ENCODE measurements at regions not wholly inside any gene's neighbourhood (a gene's known extent, or its start where the extent isn't known, plus 50 kb on each side); places are given as distances from the start of the nearest gene placed in this dataset.

DNA sequence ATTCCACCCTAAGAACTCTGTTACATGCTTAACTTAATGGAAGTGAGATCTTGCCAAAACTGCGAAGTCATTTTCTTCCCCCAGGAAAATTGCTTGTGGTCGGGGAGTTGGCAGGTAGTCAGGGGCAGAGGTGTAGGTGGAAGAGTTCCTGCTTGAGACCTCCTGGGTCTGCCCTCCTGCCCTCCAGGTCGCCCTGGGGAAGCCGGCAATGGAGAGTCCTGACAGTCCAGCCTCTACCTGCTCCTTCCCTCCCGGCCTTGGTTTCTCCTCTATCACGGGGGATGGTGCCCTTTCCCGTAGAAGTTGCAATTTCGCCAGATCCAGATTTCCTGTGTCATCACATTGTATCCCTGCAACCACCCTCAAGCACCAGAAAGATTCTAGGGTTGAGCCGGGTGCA is 463.8 kb downstream of the MATN1 start:
- DNase-seq = no peak

DNA sequence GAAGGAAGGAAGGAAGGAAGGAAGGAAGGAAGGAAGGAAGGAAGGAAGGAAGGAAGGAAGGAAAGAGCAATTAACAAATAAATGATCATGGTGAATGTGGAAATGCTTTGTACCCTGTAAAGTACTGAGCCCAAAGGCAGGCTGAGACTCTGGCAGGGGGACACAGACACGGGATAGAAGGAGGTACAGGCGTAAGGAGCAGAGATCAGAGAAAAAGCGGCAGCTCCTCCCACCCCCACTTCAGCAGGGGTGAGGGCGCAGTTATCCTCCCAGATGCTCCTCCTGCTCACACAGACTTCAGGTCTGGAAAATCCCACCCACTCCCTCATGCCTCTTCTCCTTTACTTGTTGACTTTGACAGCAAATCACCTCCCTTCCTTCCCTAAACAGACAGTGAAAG is 464.5 kb downstream of the MATN1 start:
- DNase-seq = no peak

DNA sequence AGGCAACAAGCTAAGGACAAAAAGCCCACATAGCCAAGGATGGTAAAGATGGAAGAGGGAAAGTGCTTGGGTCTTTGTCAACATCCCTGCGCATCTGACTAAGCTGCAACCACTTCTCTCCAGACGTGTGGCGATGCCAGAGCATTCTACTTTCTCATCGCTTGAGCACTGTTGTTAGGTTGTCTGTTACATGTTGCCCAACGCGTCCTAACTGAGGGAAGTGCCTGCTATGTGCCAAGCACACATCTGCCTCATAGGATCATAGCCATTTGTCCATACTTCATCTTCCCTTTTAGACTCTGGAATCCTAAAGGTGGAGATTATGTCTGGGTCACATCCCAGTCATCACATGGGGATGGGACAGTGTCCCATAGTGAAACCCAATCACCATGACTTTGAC is 464.9 kb downstream of the MATN1 start:
- no peak for DNase-seq

DNA sequence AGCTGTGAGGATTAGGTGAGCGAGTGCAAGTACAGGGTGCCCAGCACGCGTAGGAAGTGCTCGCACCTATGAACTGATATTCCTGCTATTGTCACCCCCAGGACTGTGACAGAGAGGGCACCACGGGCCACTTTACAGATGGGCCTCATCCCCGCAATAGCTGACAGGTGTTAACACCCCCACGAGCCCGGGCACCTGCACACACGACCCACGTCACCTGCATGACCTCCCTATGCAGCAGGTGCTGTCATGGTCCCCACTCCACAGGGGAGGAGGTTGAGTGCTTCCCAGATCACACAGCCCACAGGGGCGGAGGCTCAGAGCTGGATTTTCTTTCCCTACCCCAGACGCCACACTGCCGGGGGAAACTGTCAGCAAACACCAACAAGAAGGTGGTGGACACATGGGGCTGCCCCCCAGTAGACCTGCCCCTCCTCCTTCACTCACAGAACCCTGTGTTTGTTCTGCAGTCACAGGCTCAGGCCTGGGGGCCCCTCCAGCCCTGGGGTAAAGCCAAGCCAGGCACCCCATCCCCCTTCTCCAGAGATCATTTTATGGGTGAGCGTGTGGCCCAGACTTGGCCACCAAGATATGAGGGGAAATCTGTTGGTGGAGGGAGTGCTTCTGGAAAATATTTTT is 465.5 kb downstream of the MATN1 start:
- no peak for DNase-seq

DNA sequence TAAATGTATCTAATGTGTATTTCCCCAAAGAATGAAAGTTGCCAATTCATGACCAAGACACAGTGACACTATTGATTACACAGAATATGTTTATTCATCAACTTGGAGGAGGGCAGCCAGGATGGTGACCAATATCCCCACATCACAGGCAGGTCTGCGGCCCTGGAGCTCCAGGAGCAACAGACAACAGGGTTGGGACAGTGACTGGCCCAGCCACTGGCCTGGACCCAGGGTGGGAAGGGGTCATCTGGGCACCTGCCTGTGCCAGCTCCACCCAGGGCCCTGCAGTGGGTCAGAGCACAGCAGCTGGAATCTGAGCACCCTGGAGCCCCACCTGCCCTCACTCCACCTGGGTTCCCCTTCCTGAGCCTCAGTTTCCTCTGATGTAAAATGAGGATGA is 466.1 kb downstream of the MATN1 start:
- DNase-seq = no peak

GRCh38 chr1:30256911-30257310 is 466.5 kb downstream of the MATN1 start:
- no peak for DNase-seq

GRCh38 chr1:30255111-30255724 is 468.2 kb downstream of the MATN1 start:
- DNase-seq = no peak

- no peak for DNase-seq
Measured at GRCh38 chr1:30253807-30254440, 469.5 kb downstream of the MATN1 start.

DNA sequence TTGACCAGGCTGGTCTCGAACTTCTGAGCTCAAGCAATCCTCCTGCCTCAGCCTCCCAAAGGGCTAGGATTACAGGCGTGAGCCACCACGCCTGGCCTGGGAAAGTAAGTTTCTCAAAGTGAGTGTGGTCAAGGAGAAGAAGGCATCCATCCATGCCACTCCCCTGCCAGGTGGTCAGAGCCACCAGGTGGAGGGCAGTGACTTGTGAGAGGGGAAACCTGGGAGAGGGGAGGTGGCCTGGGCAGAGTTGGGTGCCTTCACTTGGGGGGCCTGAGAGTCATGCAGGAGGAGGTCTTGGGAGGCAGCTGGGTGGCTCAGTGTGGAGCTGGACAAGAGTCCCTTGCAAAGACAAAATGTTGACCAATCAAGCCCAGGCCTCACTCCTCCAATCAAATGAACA is 470.0 kb downstream of the MATN1 start:
- no peak for DNase-seq

DNA sequence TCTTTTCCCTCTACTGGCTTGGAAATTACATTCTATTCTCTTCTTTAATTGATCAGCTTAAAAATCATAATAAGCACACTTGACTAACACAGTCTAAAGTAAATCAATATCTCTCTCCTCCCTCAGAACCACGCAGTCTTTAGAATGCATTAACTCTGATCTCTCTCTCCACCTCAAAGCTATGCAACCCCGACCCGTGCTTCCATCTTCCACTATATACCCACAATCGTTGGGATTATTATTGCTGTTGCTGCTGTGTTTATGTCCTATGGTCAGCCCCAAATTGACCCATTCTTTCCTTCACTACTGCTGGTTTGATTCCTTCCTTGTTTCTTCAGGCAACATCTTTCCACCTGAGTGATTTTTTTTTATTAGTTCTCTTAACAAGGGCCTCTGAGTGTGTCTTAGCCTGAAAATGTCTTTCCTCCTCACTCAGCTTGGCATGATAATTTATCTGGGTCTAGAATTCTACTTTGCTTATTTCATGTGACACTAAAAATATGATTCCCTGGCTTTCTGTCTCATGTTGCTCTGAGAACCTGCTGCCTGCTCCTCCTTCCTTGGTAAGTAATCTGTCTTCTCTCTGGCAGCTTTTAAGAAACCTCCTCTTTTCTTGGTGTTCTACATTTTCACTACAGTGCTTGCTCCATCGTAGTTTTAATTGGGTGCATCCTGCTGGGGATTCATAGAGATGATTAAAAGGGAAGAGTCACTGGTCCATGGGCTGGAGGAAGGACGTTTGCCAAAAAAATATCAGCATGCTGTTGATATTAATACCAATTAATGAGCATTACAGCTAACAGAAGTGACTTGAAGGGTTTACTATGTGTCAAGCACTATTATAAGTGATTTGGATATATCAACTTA is 472.2 kb downstream of the MATN1 start:
- no peak for DNase-seq

DNA sequence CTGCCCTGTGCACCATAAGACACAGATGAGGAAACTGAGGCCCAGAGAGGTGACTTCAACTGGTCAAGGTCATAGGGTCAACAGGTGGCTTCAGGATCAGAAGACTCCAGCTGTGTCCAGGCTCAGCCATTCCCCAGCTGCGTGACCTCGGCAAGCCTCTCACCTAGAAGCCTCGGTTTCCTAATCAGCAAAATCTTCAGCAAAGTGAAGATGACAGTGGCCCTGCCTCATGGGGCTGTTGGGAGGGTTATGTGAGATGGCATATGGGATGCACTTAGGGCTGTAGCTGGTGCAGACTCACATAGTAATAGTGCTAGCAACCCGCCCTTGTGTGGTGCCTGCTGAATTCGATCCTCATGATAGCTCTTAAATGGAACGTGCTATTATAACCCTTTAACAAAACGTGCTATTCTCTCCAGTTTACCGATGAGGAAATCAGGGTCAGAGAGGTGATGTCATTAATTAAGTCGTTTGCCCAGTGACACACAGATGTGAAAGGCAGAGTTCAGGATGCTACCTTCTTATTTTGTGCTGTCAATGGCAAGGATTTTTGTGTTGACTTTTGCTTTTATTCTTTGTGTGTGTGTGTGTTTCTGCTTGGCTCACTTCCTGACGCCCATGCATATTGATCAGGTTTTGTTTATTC is 472.9 kb downstream of the MATN1 start:
- DNase-seq = no peak

GRCh38 chr1:30249446-30250337 is 473.7 kb downstream of the MATN1 start:
- DNase-seq = no peak

DNA sequence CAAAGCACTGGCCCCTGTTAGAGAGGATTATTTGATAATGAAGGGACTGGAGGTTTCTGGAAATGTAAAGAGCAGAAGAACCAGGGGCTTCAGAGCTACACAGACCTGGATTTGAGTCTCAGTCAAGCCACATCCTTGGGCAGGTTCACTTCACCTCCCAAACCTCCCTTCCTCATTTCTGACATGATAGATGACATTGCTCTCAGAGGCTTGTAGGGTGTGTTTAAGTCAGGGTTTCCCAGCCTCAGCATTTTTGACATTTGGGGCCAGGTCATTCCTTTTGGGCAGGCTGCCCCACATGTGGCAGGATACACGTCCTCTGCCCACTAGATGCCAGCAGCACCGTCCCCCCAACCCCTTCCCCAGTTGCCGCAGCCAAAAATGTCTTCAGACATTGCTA is 474.6 kb downstream of the MATN1 start:
- DNase-seq = no peak

DNA sequence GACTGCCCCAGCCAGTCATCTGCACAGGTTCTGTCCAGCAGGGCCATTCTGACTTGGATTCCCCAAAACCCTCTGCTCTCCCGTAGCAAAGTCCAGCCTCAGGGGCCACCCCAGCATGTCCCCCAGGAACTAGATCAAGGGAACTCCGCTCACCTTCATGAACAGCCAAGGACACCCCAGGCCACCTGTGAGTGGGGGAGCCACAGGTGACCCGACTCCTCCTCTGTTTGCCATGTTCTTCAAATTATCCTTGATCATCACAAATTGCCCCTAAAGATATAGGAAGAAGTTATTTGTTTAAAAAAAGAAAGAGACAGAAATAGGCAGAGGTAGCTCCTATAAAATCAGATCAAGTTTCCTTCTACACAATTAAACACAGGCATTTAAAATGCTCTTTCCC is 475.0 kb downstream of the MATN1 start:
- no peak for DNase-seq

DNA sequence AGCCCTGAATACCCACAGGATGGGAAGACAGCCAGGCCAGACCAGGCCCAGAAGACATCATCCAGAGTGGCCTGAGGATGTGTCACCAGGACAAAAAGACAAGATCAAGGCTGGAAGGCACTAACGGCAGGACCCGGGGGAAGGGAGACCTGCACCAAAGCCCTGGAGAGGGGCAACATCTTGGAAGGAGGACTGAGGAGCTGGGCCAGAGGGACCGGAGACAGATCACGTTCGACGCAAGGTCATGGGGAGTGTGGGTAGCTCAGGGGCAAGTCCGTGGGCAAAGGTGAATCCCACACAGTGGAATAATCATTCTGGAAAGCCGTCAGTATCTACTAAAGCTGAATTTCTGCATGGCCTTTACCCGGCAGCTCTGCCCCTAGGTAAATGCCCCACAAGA is 478.6 kb downstream of the MATN1 start:
- no peak for DNase-seq

- DNase-seq = no peak
Measured at GRCh38 chr1:30242722-30243457, 480.5 kb downstream of the MATN1 start.

DNA sequence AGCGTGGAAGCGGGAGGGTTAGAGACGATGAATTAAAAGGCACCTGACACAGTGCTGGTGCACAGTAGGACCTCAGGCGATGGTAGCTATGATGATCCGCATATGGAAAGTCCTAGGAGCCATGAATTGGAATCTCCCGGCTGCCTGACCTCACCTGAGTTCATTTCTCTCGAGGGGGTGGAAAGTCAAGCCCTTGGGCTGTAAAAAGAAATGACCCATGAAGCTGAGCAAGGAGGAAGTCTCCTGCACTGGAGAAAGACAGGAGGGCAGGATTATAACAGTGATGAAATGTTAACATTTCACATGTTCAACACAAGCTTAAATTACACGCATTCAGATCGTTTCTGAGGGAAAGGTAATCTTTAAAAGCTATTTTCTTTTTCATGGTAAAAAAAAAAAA is 481.2 kb downstream of the MATN1 start:
- DNase-seq = no peak

DNA sequence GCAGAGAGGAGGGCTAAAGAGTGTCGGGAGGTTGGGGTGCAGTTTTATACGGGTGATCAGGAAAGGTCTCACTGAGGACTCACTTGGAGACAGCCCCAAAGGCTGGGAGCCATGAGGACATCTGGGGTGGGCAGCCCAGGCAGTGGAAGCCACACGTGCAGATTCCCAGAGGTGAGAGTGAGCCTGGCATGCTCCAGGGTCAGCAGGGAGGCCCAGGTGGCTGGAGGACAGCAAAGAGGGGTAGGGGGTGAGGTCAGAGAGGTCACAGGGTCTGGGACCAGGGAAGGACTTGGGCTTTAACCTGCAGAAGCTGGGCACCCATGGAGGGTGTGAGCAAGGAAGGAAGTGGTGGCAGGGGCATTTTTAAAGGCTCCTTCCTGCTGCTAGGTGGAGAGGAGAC is 481.7 kb downstream of the MATN1 start:
- DNase-seq = no peak

DNA sequence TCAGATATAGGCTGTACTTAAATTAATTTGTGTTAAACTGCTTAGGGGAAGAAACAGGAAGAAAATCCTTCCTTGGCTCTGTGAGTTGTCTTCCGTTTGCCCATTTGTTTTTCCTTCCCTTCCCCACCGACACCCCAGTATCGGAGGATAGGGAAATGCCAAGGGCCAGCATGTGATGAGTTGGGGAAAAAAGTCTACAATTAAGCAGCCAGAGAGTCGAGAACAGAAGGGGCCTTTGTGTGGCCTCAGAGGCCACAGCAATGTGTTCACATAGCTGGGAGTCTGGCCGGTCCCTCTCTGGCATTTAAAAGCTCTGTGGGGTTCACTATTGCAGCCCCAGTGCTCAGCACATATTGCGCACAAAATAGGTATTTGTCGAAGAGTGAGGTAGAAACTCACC is 489.3 kb downstream of the MATN1 start:
- DNase-seq = no peak

DNA sequence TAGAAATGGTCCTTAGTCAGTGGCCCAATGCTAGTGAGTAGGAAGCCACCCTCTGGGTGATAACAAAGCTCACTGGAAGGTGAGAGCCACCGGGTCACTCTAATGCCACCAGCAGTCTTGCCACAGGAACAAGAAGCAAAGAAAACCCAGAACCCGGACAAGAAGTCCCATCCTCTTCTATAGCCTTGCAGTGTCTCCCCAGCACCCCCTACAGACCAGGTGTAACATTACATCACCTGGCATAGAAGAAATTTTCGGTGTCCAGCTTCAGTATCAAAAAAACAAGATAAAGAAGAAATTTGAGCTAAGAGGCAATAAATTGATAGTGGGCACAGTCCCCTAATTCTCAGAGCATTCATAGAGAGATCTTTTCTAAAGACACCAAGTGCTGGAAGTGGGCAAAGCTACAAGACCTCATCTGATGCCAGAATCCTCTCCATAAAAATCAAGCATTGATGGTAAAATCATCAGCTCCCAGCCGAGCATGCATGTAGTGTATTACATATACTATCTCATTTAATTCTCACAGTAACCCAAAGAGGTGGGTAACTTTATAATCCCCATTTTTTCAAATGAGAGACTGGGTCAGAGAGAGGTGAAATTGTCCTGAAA is 491.0 kb downstream of the MATN1 start:
- no peak for DNase-seq

- DNase-seq = no peak
Measured at GRCh38 chr1:30229960-30230359, 493.4 kb downstream of the MATN1 start.
